AG09319 (cell line): ENCODE measurements at regions not wholly inside any gene's neighbourhood (a gene's known extent, or its start where the extent isn't known, plus 50 kb on each side); places are given as distances from the start of the nearest gene placed in this dataset.
"Not testable (repeated sequence)": the region's sequence is repeated elsewhere in the genome, so short reads cannot be mapped to it uniquely, and the experiment has no call there.

Experiments
- DNase-seq: peaks from one replicate; pipeline ENCODE4 v3.0.0-alpha.2; 2010; ENCODE audit warnings: low read depth; ENCODE audit errors: extremely low read depth
- TF ChIP-seq, protein P1 (sequence below): IDR thresholded peaks from 2 replicates; pipeline ENCODE4 v1.5.1; 2011; ENCODE audit warnings: low read depth, mild to moderate bottlenecking, inconsistent platforms, low read length, moderate library complexity

- TF ChIP-seq, protein P1, sequence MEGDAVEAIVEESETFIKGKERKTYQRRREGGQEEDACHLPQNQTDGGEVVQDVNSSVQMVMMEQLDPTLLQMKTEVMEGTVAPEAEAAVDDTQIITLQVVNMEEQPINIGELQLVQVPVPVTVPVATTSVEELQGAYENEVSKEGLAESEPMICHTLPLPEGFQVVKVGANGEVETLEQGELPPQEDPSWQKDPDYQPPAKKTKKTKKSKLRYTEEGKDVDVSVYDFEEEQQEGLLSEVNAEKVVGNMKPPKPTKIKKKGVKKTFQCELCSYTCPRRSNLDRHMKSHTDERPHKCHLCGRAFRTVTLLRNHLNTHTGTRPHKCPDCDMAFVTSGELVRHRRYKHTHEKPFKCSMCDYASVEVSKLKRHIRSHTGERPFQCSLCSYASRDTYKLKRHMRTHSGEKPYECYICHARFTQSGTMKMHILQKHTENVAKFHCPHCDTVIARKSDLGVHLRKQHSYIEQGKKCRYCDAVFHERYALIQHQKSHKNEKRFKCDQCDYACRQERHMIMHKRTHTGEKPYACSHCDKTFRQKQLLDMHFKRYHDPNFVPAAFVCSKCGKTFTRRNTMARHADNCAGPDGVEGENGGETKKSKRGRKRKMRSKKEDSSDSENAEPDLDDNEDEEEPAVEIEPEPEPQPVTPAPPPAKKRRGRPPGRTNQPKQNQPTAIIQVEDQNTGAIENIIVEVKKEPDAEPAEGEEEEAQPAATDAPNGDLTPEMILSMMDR = no peak
- no peak for DNase-seq
These were observed 253.6 kb upstream of the LRRC4C start for GRCh38 chr11:41713030-41713429.

DNA sequence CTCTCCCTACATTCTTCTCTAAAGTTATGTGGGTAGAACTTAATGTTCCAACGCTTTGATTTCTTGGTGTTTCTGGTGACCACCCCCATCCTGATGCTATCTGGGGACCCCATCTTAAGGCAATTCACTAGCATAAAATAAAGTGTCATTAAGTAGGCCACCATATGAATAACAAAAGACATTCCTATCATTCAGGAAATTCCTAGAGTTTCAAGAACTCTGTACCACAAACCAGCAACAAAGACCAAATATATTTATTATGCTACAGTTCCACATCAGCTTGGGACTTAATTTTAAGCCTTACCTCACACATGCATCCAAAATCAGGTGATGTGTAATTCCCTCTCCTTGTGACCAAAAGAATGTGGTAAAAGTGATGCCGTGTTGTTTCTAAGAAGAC, 254.6 kb upstream of the LRRC4C start:
- TF ChIP-seq, protein P1 = no peak
- no peak for DNase-seq

DNA sequence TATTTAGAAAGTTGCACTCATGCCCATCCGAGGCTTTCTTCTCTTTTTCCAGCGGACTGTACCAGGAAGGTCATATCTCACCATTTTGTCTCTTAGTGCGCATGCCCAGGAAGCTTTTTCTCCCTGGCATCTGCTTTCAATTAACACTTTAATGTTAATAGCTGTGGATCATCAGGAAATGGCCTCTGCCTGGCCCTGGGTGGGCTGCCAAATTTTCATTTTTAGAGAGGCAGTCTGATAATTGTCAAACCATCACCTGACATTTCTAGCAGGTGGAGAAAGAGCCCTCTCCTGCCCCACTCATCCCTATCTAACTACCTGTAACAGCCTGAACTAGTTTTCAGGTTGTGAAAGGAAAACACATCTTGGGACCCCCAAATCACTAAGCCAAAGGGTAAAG, 257.4 kb upstream of the LRRC4C start:
- DNase-seq = no peak
- TF ChIP-seq, protein P1 = no peak

DNA sequence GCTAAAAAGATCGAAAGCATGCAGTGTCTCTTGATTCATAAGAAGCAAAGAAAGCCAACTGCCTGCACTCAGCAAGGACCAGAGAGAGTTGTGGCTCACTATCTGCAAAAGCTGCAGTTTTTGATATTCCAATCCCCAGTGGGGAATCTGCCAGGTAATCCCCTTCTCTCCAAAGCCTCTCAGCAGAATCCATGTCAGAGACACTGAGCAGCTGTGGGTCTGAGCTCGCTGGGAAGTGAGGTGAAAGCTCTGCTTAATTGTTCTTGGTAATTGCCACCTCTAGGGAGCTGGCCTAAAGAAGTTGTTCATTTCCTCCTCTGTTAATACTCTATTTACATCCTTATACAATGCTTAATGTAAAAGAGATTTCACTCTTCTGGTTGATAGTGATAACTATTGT, 261.3 kb upstream of the LRRC4C start:
- TF ChIP-seq, protein P1 = no peak
- DNase-seq = no peak

DNA sequence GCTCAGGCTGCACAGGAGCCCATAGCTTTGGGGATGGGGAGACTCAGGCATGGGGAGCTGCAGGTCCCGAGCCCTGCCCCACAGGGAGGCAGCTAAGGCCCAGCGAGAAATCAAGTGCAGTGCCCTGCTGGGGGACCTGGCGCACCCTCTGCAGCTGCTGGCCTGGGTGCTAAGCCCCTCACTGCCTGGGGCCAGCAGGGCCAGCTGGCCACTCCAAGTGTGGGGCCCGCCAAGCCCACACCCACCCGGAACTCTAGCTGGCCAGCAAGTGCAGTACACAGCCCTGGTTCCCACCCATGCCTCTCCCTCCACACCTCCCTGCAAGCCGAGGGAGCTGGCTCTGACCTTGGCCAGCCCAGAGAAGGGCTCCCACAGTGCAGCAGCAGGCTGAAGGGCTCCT, 268.7 kb upstream of the LRRC4C start:
- not testable (repeated sequence) for DNase-seq

DNA sequence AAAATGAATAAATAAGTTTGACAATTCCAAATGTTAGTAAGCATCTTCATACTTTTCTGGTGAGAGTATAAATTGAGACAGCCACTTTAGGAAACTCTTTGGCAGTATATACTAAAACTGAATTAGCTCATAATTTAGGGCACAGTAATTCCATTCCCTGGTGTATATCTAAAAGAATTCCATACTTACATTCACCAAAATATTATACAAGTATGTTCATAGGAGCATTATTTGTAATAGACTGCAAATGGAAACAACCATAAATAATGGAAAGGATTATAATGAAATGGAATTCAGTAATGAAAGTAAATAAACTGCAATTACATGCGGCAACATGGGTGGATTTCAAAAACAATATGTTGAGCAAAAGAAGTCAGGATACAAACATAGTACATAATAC, 315.8 kb upstream of the LRRC4C start:
- TF ChIP-seq, protein P1 = no peak

DNA sequence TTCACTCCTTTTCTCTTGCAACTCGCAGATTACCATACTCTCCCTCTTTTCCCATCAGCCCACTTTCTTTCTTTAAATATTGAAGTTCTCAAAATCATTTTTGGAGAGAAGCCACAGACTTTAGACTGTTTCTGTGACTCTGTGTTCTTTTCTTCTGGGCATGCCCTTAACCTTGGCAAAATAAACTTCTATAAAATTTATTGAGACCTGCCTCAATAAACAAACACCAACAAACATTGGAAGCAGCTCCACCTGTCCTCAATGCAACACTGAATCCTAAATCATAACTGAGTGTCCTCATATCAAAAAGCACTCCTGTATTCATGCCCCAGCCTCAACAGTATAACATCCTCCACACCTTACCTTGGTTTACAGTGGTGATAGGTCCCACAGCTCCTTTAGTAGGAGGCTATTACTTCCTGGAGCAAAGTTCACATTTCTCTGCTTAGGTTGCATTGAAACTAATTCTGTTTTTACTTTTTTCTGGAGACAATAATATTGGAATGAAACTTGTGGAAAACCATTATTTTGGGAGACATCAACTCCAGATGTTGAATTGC, 320.0 kb upstream of the LRRC4C start:
- TF ChIP-seq, protein P1 = no peak
- no peak for DNase-seq

More for the DNA sequence above, 315.8 kb upstream of the LRRC4C start:
- DNase-seq = no peak

- TF ChIP-seq, protein P1 = no peak
- DNase-seq = no peak
These were observed 322.0 kb upstream of the LRRC4C start for GRCh38 chr11:41781441-41781840.
